ENCODE measurements at regions not wholly inside any gene's neighbourhood (a gene's known extent, or its start where the extent isn't known, plus 50 kb on each side); places are given as distances from the start of the nearest gene placed in this dataset.
"Not testable (repeated sequence)": the region's sequence is repeated elsewhere in the genome, so short reads cannot be mapped to it uniquely, and the experiment has no call there.

DNA sequence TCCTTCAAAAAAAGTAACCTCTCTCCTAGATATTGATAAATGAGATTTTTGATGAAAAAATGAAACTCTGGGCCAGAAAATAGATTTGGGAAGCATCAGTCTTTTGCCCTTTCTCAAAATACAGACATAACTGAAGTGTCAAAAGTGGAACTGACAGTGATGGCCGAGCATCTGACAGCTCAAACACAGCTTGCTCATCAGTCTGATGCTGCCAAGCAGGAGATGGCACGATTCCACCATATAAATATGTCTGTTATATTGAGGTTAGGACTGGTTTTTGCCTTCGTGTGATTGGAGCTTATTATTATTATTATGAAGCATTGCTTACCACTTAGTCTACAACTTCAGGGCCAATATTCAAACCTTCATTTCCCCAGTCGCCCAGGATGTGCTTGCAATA, 152.6 kb upstream of the EPHA3 start:
- DNase-seq (ENCODE audit: low spot score): no peak

DNA sequence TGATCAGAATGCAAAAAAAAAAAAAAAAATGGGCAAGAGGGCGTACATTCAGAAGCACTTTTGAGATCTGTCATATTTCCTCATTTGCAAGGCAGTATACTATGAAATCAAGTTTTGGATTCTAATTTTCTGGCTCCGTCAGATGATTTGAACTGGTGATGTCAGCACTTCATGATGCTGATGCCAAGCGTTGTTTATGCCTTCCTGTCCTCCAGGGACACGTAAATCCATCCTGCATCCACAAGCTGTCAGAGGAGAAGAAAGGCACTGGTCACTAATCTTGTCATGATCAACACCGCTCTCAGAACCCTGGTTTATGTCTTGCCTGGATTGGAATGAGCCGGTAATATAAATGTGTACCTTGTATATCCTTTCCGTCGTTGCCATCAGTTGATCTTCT, 152.1 kb upstream of the EPHA3 start:
- DNase-seq (ENCODE audit: low spot score): no peak

DNA sequence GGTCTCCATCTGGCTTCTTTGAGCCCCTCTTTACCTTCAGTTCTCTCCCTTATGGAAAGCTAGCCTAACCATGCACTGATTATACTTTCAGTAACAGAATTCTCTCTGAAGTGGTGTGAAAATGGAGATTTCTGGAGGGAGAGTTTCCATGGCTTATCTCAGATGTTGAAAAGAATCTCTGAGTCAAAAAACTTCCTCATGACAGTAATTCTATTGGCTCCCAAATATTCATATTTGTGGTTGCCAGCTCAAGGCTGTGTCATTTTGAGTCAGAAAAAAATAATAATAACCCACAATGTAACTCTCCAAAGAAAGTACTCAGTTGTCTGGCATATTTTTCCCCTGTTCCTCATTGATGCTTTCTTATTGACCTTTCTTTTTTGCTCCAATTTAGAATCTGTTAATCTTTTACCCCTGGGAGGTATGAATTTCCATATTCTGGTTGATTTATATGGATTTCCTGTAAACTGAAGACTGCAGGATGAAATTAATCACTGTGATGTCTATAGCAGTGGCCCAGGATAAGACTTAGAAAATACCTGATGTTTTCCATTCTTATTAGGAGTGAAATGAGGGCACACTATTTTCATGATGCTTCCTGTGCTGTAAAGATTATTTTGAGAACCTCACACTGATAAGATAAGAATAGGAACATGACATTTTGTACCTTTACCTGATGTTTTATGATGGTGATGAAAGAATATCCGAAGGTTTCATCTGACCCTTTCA, 149.5 kb upstream of the EPHA3 start:
- DNase-seq (ENCODE audit: low spot score): no peak

DNA sequence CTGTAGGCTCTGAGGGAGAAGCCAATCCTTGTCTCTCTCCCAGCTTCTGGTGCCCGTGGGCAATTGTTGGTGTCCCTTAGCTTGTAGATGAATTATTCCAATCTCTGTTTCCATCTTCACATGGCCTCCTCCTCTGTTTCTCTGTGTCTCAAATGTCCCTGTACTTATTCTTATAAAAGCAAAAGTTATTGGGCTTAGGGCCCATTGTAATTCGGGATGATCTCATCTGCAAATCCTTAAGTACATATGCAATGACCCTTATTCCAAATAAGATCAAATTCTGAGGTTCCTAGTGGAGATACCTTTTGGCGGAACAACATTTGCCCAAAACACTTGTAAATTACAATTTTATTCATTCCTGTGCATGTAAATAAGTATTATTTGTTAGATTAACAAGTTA, 147.4 kb upstream of the EPHA3 start:
- DNase-seq (ENCODE audit: low spot score): no peak

DNA sequence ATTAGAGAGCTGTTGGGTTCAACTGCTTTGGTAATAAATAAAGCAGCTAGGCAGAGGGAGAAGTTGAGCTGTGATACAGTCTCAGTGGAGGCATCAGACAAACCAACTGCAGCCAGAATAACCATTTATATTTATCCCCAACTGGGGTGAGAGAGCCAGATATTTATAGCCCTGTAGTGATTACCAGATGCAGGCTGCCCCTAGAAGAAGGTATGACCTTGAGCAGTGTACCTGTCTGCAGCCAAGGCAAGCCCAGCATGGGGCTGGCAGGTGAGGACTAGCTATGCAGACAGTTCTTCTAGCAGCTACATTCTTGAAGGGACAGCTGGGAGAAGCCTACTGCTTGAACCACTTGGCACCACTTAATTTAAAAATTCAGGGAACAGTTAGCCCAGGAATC, 144.4 kb upstream of the EPHA3 start:
- no peak for DNase-seq (ENCODE audit: low spot score)

DNA sequence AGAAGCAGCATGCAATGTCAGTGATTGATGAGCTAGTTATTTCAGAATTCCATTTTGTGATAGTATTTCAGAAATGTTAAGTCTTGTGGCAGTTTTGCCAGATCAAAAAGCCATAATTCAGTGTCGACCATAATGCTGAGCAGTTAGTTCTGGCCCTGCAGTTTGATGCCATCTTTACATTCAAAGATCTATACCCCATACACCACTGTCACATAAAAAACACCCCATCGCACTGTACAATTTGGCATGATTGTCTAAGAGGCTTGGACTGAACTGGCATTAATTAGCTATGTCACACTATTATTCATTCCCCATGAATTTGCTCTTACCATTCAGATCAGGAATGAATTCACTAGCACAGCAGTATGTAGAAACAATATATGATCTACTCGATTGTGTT, 127.7 kb upstream of the EPHA3 start:
- no peak for DNase-seq (ENCODE audit: low spot score)

DNA sequence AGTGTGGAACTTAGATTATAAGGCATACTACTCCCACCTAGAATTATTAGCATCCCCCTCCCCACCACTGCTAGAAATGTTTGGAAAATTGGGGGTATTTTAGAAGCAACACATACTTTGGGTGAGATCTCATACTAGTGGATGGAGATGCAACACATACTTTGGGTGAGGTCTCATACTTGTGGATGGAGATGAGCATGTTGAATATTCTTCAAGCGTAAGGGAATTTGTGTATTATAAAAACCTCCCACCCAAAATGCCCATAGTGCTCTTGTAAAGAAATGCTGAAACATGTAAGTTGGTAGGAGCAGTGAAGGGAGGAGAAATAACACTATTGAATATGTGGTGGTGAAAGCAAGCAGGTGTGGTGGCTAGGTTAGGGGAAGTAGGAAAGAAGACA, 124.0 kb upstream of the EPHA3 start:
- DNase-seq (ENCODE audit: low spot score): no peak

DNA sequence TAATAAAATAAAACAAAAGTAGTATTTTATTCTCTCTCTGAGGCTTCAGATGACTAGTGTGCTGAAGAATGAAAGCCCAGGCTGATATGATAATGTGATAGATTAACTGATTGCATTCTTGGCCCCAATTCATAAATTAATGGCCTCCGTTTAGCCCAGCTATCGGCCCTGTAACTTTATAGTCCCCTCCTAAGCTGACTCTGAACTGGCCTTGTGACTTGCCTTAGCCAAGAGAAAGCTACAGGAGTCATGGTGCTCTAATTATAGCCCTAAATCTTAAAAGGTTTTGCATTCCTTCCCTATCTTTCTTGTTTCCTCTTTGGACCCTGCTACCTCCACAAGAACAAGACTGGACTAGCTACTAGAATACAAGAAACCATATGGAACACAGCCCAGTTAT, 123.2 kb upstream of the EPHA3 start:
- DNase-seq (ENCODE audit: low spot score): no peak

DNA sequence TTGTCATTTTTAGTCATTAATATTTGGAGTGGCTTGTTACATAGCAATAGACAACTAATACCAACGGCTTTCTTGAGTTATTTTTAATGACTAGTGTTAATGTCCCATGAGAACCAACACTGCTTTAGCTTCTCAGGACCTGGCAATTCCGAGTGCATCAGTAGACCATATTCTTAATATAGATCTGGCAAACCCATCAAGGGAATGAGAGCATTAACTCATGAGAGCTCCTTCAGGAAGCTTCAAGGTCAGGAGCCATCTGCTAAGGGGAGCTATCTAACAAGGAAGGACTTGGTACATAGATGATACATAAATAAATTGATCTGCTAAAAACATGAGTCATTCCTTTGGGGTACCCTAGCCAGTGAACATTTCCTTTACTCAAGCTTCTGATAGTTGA, 122.6 kb upstream of the EPHA3 start:
- no peak for DNase-seq (ENCODE audit: low spot score)

DNA sequence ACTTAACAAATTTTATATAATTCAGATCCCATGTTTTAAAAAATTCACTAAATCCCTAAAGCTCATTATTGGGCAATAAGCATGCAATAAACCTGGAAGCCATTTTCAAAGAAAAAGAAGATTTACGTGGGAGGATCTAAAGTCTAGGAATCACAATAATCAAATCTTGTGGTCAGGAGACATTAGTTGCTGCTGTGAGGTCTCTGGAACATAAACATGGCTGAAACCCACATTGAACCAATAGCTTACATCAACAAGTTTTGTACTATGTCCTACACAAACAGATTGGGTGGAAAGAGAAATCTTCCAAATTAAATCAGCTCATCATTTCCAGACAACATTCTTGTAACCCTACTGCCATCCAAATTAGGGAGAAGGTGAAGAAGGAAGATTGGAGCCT, 121.9 kb upstream of the EPHA3 start:
- DNase-seq (ENCODE audit: low spot score): no peak

DNA sequence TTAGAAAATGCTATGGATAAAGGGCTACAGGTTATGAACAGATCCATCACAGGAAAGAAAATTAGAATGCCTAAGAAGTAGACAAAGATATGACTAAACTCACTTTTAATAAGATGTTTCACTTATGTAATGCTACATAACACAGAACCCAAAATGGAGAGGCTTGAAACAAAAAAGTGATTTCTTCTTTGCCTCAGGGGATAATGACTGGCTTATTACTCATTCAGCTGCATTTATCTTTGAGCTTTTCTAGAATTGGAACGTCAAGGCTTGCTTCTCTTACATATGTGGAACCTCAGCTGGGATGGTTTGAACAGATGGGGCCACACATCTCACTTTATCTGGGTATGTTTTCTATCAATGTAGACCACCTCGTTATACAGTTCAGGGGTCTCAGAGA, 120.6 kb upstream of the EPHA3 start:
- no peak for DNase-seq (ENCODE audit: low spot score)

DNA sequence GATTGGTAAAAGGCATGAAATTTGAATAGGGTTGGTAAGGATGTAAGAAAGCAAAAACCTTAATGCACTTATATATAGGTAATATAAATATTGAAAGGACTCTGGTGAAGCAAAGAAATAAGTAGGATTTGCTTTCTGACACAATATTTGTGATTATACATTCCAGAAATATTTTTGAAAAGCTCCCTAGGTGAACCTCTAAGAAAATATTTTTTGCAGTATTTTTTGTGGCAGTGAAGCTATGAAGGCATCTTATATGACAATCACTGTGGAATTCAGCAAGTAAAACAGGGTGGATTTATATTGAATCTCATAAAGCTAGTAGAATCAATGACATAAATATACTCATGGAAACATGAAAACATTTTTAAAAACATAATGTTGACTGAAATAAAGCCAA, 119.6 kb upstream of the EPHA3 start:
- no peak for DNase-seq (ENCODE audit: low spot score)

DNA sequence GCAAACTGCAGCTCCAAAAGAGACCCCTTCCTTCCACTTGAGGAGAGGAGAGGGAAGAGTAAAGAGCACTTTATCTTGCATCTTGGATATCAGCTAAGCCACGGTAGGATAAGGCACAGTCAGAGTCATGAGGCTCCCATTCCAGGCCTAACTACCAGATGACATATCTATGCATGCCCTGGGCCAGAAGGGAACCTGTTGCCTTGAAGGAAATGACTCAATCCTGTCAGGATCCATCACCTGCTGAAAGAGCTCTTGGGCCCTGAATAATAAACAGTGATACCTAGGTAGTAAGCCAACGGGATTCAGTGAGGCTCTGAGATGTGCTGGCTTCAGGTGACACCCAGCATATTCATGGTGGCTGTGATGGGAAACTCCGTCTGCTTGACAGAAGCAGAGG, 118.5 kb upstream of the EPHA3 start:
- no peak for DNase-seq (ENCODE audit: low spot score)

DNA sequence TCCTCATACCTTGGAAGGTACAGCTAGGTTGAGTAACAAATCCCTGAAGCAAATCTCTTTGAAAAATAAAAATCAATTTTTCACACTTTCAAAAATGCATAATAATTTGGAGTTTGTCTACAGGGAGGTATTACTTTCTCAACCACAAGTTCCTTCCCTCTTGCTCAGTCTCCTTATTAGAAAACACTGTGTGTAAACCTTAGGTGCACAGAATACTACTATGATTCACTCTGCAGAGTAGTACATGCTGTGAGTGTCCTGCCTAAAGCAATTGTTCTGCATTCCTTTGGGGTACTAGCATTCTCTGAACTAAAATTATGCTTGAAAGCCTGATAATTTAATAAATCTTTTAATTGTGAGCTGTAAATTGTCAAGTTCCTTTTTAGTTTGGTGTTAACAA, 115.9 kb upstream of the EPHA3 start:
- no peak for DNase-seq (ENCODE audit: low spot score)

DNA sequence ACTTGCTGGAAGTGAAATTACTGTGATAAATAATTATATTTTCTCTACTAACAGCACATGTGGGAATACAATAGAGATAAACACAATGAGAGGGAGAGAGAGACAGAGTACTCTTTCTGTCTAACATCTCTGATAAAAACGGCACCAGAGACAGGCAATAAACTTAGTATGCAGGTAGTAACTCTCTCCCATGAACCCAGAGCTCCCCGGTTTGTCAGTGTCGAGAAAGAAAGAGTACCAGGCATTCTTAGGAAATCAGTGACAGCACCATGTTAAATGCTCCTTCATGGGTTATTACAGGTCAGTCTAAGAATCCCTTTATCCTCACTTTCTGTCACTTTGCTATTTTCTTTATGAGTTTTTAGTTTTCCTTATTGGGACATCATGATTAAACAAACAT, 110.7 kb upstream of the EPHA3 start:
- no peak for DNase-seq (ENCODE audit: low spot score)

DNA sequence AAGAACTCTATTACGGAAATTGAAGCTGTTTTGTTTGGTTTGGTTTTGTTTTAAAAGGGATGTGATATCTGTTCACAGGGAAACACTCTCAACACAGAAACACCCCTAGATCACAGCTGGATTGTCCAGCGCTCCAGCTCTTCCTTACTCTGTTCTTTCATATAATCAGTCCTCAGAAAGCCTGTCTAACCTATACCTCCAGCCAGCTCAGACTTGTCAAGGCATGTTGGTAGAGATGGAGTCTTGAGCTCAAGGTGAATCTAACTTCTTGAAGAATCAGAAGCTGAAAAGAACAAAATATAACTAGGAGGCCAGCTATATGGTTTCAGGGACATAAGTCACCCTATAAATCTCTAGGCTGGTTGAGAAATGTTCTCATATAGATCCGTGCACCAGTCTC, 110.2 kb upstream of the EPHA3 start:
- DNase-seq (ENCODE audit: low spot score): no peak

DNA sequence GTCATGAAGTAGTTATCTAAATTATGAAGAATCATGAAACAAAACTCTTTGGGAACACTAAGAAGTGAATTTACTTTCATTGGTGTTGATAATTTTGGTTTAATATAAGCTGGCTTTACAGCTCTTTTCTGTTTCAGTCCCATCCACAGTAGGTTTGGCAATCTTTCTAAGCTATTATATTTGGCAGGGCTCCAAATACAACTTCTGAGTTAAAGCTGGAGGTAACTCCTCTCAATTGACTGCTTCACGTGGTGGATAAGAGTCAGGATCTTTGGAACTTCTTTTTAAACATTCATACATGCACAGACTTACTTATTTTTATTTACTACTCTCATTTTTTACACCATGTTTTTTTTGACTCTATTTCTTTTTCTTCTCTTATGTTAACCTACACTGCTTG, 106.5 kb upstream of the EPHA3 start:
- DNase-seq (ENCODE audit: low spot score): no peak

DNA sequence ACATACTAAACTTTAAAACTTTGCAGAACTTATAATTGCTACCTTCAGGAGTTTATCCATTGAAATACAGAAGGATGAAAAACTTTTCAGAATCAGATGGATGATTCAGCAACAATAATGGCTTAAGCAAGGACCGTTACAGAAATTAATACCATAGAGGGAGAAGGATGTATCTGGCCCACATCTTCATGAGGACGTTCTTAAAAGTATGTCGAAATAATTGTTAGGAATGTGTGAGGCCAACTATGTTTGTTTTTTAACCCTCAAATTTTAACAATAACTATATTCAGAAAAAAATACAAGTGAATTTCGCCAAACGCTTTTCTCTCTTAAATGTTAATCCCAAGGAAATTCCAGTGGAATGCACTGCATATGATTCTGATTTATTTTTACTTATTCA, 105.2 kb upstream of the EPHA3 start:
- no peak for DNase-seq (ENCODE audit: low spot score)

DNA sequence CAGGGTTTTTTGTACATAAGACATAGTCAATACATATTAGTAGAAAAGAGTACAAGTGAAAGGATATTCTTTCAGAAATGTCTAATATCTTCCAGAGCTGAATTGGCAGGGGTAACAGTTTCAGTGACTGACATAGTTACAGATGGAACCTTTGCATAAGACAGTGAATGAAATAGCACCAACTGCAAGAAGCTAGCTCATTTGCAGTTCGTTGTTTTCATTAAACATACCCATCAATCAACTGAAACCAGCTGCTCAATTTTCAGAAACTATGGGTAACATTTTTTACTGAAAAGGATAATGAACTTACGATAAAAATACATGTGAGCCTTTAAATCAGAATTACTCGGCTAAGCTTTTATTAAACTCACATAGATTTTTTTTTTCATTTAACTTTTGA, 93.9 kb upstream of the EPHA3 start:
- no peak for DNase-seq (ENCODE audit: low spot score)

DNA sequence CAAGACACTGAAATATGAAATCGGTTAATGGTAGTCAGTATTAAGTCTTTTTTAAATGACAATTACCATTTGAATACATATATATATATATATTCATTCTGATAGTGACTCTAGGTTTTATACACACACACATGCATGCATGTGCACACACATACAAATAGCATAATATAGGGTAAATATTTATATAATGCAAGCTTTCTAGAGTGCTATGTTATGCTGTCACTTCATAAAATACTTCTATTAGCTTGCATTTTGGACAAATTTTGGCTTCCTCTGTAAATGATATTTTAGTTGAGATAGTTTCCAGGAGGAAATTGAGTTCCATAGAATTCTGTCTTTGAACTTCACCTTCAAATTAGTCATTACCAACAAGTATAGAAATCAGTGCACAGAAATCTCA, 89.9 kb upstream of the EPHA3 start:
- DNase-seq (ENCODE audit: low spot score): no peak

DNA sequence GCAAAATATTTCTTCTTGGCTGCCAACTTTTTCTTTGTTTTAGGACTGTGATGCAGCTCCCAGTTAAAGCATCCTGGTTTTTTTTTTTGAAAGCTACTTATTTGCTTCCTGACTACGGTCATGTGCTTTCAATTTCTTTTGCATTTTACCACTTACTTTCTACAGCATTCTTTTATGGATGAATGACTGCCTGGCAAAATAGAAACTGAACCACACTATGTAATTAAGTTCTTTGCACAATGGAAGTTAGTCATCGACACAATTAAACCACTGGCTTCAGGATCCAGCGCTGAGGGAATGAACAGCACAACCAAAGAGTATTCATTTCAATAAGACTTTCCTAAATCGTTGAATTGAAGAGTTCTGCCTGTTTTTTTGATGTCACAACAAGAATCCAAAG, 82.2 kb upstream of the EPHA3 start:
- no peak for DNase-seq (ENCODE audit: low spot score)

DNA sequence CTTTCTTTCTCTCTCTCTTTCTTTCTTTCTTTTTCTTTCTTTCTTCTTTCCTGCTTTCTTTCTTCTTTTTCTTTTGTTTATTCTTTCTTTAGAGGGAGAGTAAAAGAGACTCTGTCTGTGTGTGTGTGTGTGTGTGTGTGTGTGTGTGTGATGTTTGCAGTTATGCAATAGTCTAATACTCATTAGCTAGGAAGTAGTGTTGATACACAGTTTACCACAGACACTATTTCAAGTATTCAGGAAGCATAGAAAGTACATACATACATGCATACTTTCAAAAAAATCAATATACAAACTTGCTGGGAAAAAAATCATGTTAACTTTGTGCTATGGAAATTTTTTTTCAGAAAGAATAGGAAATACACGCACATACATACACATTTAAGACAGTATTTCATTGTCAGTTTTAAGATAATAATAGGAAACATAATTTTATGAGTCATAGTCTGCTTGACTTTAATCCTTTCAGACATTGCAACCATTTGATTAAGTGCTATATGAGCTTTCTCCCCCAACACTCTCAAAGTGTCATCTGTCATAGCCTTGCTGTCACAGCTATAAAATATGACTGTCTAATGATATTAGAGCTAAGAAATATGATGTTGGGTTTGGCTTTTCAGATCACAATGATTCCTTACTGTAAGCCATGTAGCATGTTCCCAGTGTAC, 74.9 kb upstream of the EPHA3 start:
- DNase-seq (ENCODE audit: low spot score): no peak

DNA sequence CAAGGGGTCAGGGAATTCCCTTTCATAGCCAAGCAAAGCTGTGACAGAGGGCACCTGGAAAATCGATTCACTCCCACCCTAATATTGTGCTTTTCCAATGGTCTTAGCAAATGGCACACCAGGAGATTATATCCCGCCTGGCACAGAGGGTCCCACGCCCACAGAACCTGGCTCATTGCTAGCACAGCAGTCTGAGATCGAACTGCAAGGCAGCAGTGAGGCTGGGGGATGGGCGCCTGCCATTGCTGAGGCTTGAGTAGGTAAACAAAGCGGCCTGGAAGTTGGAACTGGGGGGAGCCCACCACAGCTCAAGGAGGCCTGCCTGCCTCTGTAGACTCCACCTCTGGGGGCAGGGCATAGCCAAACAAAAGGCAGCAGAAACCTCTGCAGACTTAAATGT, 72.7 kb upstream of the EPHA3 start:
- DNase-seq (ENCODE audit: low spot score): not testable (repeated sequence)

DNA sequence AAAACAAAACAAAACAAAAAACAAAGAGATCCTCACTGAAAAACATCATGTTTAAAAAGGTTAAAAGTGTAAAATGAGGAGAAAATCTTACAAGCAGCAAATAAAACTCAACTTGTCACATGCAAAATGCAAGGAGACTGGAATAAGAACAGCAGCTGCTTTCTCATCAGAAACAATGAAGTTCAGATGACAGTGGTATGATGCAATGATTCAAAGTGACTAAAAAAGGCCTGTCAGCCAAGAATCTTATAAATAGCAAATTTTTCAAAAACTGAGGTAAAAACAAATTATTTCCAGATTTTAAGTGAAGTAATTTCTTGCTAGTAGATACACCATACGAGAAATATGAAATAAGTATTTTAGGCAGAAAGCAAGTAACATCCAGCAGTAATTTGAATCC, 68.6 kb upstream of the EPHA3 start:
- no peak for DNase-seq (ENCODE audit: low spot score)

Measured in D341Med (cell line).